IMR-90 (cell line): ENCODE measurements at regions not wholly inside any gene's neighbourhood (a gene's known extent, or its start where the extent isn't known, plus 50 kb on each side); places are given as distances from the start of the nearest gene placed in this dataset.

Source experiments
- ATAC-seq: fragments of 200-7000 bp; cut with Tn5 transposase; 2 replicates; pipeline ENCODE4 v1.9.1; 2020; ENCODE audit warnings: low read depth, mild to moderate bottlenecking, moderate library complexity
- BruUV-seq: library from RNA; stranded (reverse); fragments of 400-500 nt; replicated peaks from 2 replicates; lab custom pipeline; 2021; lab: Mats Ljungman, UMichigan
- CTCF ChIA-PET: fragments of 300-600 bp; formaldehyde crosslinking; extraction: SDS; loops from one replicate; lab custom pipeline; 2021; ENCODE audit warnings: antibody characterized with exemption; lab: Yijun Ruan, JAX
- POLR2A ChIA-PET: fragments of 300-600 bp; sonication (Branson Sonifier 250); formaldehyde crosslinking; loops from one replicate; lab custom pipeline; 2022; ENCODE audit warnings: antibody characterized with exemption; ENCODE audit not compliant: unreplicated experiment; lab: Charles Lee
- DNase-seq: peaks from one replicate; pipeline ENCODE4 v3.0.0; 2013
- H2AFZ ChIP-seq: replicated peaks from 2 replicates; pipeline ENCODE3; 2013; ENCODE audit warnings: low read length, mild to moderate bottlenecking; ENCODE audit not compliant: poor library complexity
- H2AK5ac ChIP-seq: 2 replicates; pipeline ENCODE4 v1.6.1; 2013; ENCODE audit warnings: low read depth, low read length, inconsistent platforms
- H2AK9ac ChIP-seq: replicated peaks from 2 replicates; pipeline ENCODE3; 2013; ENCODE audit warnings: mild to moderate bottlenecking, low read depth, low read length, moderate library complexity; ENCODE audit not compliant: poor library complexity
- H2BK120ac ChIP-seq: 2 replicates; pipeline ENCODE4 v1.6.1; 2013; ENCODE audit warnings: low read depth, low read length, inconsistent platforms
- H2BK15ac ChIP-seq: 3 replicates; pipeline ENCODE4 v1.6.1; 2013; ENCODE audit warnings: low read depth, low read length, inconsistent platforms
- H2BK20ac ChIP-seq: 2 replicates; pipeline ENCODE4 v1.6.1; 2013; ENCODE audit warnings: low read depth, mild to moderate bottlenecking, inconsistent platforms, low read length, moderate library complexity
- H2BK5ac ChIP-seq: 2 replicates; pipeline ENCODE4 v1.6.1; 2013; ENCODE audit warnings: mild to moderate bottlenecking, low read depth, low read length, inconsistent platforms; ENCODE audit not compliant: poor library complexity, severe bottlenecking
- H3K14ac ChIP-seq: replicated peaks from 2 replicates; pipeline ENCODE4 v1.6.1; 2013; ENCODE audit warnings: low read depth, low read length, inconsistent platforms
- H3K18ac ChIP-seq: 2 replicates; pipeline ENCODE4 v1.6.1; 2013; ENCODE audit warnings: low read depth, low read length, control low read depth
- H3K23ac ChIP-seq: 2 replicates; pipeline ENCODE4 v1.6.1; 2013; ENCODE audit warnings: low read depth, low read length, inconsistent platforms
- H3K27ac ChIP-seq: 2 replicates; pipeline ENCODE4 v1.5.1; 2013; ENCODE audit warnings: mild to moderate bottlenecking, control low read depth, low read length; ENCODE audit not compliant: insufficient read depth
- H3K27me3 ChIP-seq: 2 replicates; pipeline ENCODE4 v1.6.1; 2013; ENCODE audit warnings: low read length; ENCODE audit not compliant: control insufficient read depth, insufficient read depth
- H3K36me3 ChIP-seq: 2 replicates; pipeline ENCODE4 v1.6.1; 2013; ENCODE audit warnings: low read length, mixed read lengths; ENCODE audit not compliant: control insufficient read depth, insufficient read depth
- H3K4ac ChIP-seq: 2 replicates; pipeline ENCODE4 v1.6.1; 2013; ENCODE audit warnings: low read depth, low read length, inconsistent platforms
- H3K4me1 ChIP-seq: 2 replicates; pipeline ENCODE4 v1.6.1; 2013; ENCODE audit warnings: low read length, mixed read lengths; ENCODE audit not compliant: control insufficient read depth, insufficient read depth
- H3K4me2 ChIP-seq: 2 replicates; pipeline ENCODE4 v1.6.1; 2013; ENCODE audit warnings: low read depth, mild to moderate bottlenecking, control low read depth, low read length, moderate library complexity
- H3K4me3 ChIP-seq: 2 replicates; pipeline ENCODE4 v1.5.1; 2013; ENCODE audit warnings: low read depth, mild to moderate bottlenecking, control low read depth, low read length, moderate library complexity; ENCODE audit not compliant: insufficient read depth
- H3K56ac ChIP-seq: 2 replicates; pipeline ENCODE4 v1.6.1; 2013; ENCODE audit warnings: low read length, inconsistent platforms; ENCODE audit not compliant: insufficient read depth; ENCODE audit errors: extremely low read depth
- H3K79me1 ChIP-seq, 2 experiments: 2 replicates each; pipeline ENCODE4 v1.6.1; 2013; ENCODE audit warnings: low read length in 2 of 2, inconsistent platforms in 1 of 2, low read depth in 1 of 2
- H3K9ac ChIP-seq: 2 replicates; pipeline ENCODE4 v1.6.1; 2013; ENCODE audit warnings: low read depth, low read length, control low read depth
- H3K9me1 ChIP-seq: 2 replicates; pipeline ENCODE4 v1.6.1; 2013; ENCODE audit warnings: low read length, inconsistent platforms; ENCODE audit not compliant: insufficient read depth
- H3K9me3 ChIP-seq: 2 replicates; pipeline ENCODE4 v1.6.1; 2013; ENCODE audit warnings: low read length; ENCODE audit not compliant: control insufficient read depth, insufficient read depth
- H4K20me1 ChIP-seq: 2 replicates; pipeline ENCODE4 v1.6.1; 2013; ENCODE audit warnings: low read length, inconsistent platforms; ENCODE audit not compliant: insufficient read depth
- H4K5ac ChIP-seq: 2 replicates; pipeline ENCODE4 v1.6.1; 2013; ENCODE audit warnings: mild to moderate bottlenecking, low read depth, low read length, control low read depth
- H4K8ac ChIP-seq, 2 experiments: 2 replicates each; pipeline ENCODE4 v1.6.1; 2013; ENCODE audit warnings: low read depth in 2 of 2, low read length in 2 of 2, control low read depth in 1 of 2, inconsistent platforms in 1 of 2
- H4K91ac ChIP-seq: 2 replicates; pipeline ENCODE4 v1.6.1; 2013; ENCODE audit warnings: low read depth, low read length, inconsistent platforms; ENCODE audit not compliant: insufficient read depth
- BHLHE40 ChIP-seq: fragments of 150-350 bp; IDR thresholded peaks from 2 replicates; pipeline ENCODE4 v1.6.1; 2016; ENCODE audit warnings: mild to moderate bottlenecking, low read depth, low read length
- CEBPB ChIP-seq: IDR thresholded peaks from 2 replicates; pipeline ENCODE4 v1.6.1; 2012; ENCODE audit warnings: low read depth, low read length, improper control_type of control experiment
- CHD1 ChIP-seq: IDR thresholded peaks from 2 replicates; pipeline ENCODE4 v1.6.1; 2012; ENCODE audit warnings: low read depth, low read length, improper control_type of control experiment
- ELK1 ChIP-seq: fragments of 150-350 bp; IDR thresholded peaks from 2 replicates; pipeline ENCODE4 v1.6.1; 2016; ENCODE audit warnings: low read depth, mild to moderate bottlenecking, low read length, moderate library complexity, borderline replicate concordance
- FOS ChIP-seq: fragments of 150-350 bp; IDR thresholded peaks from 2 replicates; pipeline ENCODE4 v1.6.1; 2016; ENCODE audit warnings: low read depth, low read length
- MAZ ChIP-seq: IDR thresholded peaks from 2 replicates; pipeline ENCODE4 v1.6.1; 2012; ENCODE audit warnings: low read depth, mild to moderate bottlenecking, low read length, improper control_type of control experiment, moderate library complexity, borderline replicate concordance
- MXI1 ChIP-seq: IDR thresholded peaks from 2 replicates; pipeline ENCODE4 v1.6.1; 2012; ENCODE audit warnings: low read depth, mild to moderate bottlenecking, low read length, moderate library complexity, borderline replicate concordance
- NFE2L2 ChIP-seq: fragments of 150-350 bp; IDR thresholded peaks from 2 replicates; pipeline ENCODE4 v1.6.1; 2016; ENCODE audit warnings: low read depth, mild to moderate bottlenecking, low read length
- POLR2A ChIP-seq: IDR thresholded peaks from 2 replicates; pipeline ENCODE4 v1.6.1; 2012; ENCODE audit warnings: mild to moderate bottlenecking, low read depth, low read length
- RFX5 ChIP-seq: IDR thresholded peaks from 2 replicates; pipeline ENCODE4 v1.8.0; 2012; ENCODE audit warnings: low read depth, mild to moderate bottlenecking, low read length, moderate library complexity
- USF2 ChIP-seq: fragments of 150-350 bp; IDR thresholded peaks from 2 replicates; pipeline ENCODE4 v1.6.1; 2017; ENCODE audit warnings: mild to moderate bottlenecking, antibody characterized with exemption, low read length, low read depth
- WGBS, 2 experiments: methylation state at CpG; one replicate each; pipeline versions ENCODE4 v1.1.5 to v1.1.7; 2013; ENCODE audit warnings: missing lambda C conversion rate in 2 of 2; ENCODE audit not compliant: insufficient read length in 1 of 2; ENCODE audit errors: extremely low coverage in 2 of 2; 5-methylcytosine and 5-hydroxymethylcytosine counted together
- dilution Hi-C: fragments of 300-500 bp; cut with HindIII; formaldehyde crosslinking; loops from one replicate; pipeline ENCODE4 v1.14.3; 2018; ENCODE audit warnings: low sequenced_read_pairs; ENCODE audit not compliant: unreplicated experiment
- in situ Hi-C: fragments of 300-500 bp; cut with MboI; formaldehyde crosslinking; loops from 3 replicates; pipeline ENCODE4 v1.14.3; 2019; ENCODE audit warnings: low sequenced_read_pairs, inconsistent platforms, mixed read lengths
- intact Hi-C: fragments of 100-400 bp; cut with micrococcal nuclease; formaldehyde crosslinking; loops from 2 replicates; pipeline ENCODE4 v1.10.0; 2022
- TF ChIP-seq, protein P1 (sequence below): conservative IDR thresholded peaks from 2 replicates; pipeline ENCODE4 v1.5.1; 2012; ENCODE audit warnings: mild to moderate bottlenecking, low read depth, low read length, improper control_type of control experiment

- no peak for TF ChIP-seq FOS
Measured at GRCh38 chr12:107318806-107319532, 225.6 kb upstream of the CRY1 start (continued).

- Histone ChIP-seq H3K27ac (no peak overlapping the region; the same call in 1 of the 2 replicates), H3K9me3 (no peaks in the 10 kb centered on the region), H2BK120ac (no peak overlapping the region), H2BK20ac (no peak overlapping the region), H3K79me1 (no peaks in the 10 kb centered on the region), H4K20me1 (no peaks in the 10 kb centered on the region), H3K56ac (no peak overlapping the region), H3K4me2 (peak overlapping the region; percentile 96), H4K91ac (no peak overlapping the region), H2AK5ac (no peak overlapping the region), H2AK9ac (peak overlapping the region; percentile 47), H3K18ac (no peak overlapping the region), H3K14ac (no peak overlapping the region), H3K4ac (no peak overlapping the region), H3K23ac (no peak overlapping the region; the same call in 1 of the 2 replicates), H3K27me3 (peaks cover 15% of the 10 kb centered on the region), H3K9me1 (no peaks in the 10 kb centered on the region), H3K9ac (no peak overlapping the region), H3K4me1 (no peaks in the 10 kb centered on the region; the same call in 1 of the 2 replicates), H2AFZ (peak overlapping the region; percentile 90), H3K36me3 (no peaks in the 10 kb centered on the region), H3K4me3 (peak overlapping the region; percentile 48), H4K5ac (no peak overlapping the region), H4K8ac (no peak overlapping the region), H2BK15ac (no peak overlapping the region), H2BK5ac (no peak overlapping the region)
- BruUV-seq: no TSS peak
- CTCF ChIA-PET: interaction anchor here (1.7 kb wide), 1 partner anchor 34 kb away, joined by 4 read pairs; no protein-coding TSS in a partner anchor
- WGBS, 2 experiments: 2% methylated on average over 31 of the region's 60 CpGs; no CpG with 5 or more reads in 1 of the 2 experiments
- dilution Hi-C loops (no loop called here), intact Hi-C loops (loop anchor here (2.0 kb wide), 2 partner anchors 83 to 189 kb away; no protein-coding TSS in a partner anchor), in situ Hi-C loops (loop anchor here (10.0 kb wide), 2 partner anchors 185 to 295 kb away; no protein-coding TSS in a partner anchor)
- POLR2A ChIA-PET: interaction anchor here (1.2 kb wide), 1 partner anchor 914 kb away, joined by 6 read pairs; no protein-coding TSS in a partner anchor
- ATAC-seq: no peak
- no peak for DNase-seq
- TF ChIP-seq NFE2L2 (no peak), CEBPB (no peak), USF2 (no peak), BHLHE40 (no peak), RFX5 (no peak), CHD1 (no peak), MAZ (no peak), POLR2A (no peak), ELK1 (no peak), MXI1 (no peak)
- TF ChIP-seq, protein P1, sequence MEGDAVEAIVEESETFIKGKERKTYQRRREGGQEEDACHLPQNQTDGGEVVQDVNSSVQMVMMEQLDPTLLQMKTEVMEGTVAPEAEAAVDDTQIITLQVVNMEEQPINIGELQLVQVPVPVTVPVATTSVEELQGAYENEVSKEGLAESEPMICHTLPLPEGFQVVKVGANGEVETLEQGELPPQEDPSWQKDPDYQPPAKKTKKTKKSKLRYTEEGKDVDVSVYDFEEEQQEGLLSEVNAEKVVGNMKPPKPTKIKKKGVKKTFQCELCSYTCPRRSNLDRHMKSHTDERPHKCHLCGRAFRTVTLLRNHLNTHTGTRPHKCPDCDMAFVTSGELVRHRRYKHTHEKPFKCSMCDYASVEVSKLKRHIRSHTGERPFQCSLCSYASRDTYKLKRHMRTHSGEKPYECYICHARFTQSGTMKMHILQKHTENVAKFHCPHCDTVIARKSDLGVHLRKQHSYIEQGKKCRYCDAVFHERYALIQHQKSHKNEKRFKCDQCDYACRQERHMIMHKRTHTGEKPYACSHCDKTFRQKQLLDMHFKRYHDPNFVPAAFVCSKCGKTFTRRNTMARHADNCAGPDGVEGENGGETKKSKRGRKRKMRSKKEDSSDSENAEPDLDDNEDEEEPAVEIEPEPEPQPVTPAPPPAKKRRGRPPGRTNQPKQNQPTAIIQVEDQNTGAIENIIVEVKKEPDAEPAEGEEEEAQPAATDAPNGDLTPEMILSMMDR: no peak
Measured at GRCh38 chr12:107319533-107320032, 226.2 kb upstream of the CRY1 start.
